ENCODE measurements at regions not wholly inside any gene's neighbourhood (a gene's known extent, or its start where the extent isn't known, plus 50 kb on each side); places are given as distances from the start of the nearest gene placed in this dataset.

DNA sequence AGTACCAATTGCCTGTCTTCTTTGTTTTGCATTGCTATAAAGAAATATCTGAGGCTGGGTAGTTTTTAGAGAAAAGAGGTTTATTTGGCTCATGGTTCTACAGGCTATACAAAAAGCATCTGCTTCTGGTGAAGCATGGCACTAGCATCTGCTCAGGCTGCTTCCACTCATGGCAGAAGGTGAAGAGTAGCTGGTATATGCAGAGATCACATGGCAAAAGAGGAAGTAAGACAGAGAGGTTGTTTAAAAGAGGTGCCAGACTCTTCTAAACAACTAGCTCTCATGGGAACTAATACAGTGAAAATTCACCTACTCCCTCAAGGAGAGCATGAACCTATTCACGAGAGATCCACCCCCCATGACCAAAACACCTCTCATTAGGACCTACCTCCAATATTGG lies 56.7 kb upstream of the GUCA2B start:
- Mint-ChIP-seq H3K4me1 (no peaks in the 10 kb centered on the region), H3K27ac (no peak overlapping the region), H3K27me3 (peaks cover 14% of the 10 kb centered on the region), H3K36me3 (no peaks in the 10 kb centered on the region), H3K9me3 (peaks cover 2% of the 10 kb centered on the region), H3K4me3 (no peak overlapping the region)
- CTCF ChIA-PET = no interaction called here
- no peak for DNase-seq

DNA sequence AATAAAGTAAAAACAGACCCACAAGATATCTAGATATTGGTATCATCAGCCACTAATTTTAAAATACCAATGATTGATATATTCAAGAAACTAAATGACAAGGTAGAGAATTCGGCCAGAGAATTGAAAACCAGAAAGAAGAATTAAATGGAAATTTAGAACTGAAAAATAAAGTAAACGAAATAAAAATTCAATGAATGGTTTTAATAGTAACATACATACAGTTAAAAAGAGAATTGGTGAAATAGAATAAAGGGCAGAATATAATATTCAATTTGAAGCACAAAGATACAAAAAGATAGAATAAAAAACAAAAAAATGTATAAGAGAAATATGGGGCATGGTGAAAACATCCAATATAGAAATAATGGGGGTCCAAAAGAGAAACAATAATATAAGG lies 64.0 kb upstream of the GUCA2B start:
- Mint-ChIP-seq H3K9me3 (peaks cover 16% of the 10 kb centered on the region), H3K27ac (no peak overlapping the region), H3K4me3 (no peak overlapping the region), H3K4me1 (no peaks in the 10 kb centered on the region), H3K27me3 (peaks cover 13% of the 10 kb centered on the region), H3K36me3 (no peaks in the 10 kb centered on the region)
- CTCF ChIA-PET = no interaction called here
- DNase-seq = no peak

DNA sequence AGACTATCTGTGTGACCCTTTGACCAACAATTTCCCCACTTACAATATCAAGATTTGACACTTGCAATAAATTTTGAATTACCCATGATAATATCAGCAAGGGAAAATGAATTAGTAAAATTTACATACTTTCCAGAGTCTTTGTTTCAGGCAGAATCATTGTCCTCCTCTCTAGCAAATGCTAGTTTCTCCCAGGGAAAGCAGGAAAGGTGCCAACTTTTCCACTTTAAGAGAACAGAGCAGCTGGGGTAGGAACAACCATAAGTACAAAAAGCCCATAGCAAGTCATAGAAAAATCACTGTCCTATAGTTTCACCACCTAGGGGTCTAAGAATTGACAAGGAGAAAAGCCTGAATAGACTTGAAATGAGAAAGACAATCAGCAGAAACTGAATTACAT lies 67.1 kb upstream of the GUCA2B start:
- no peak overlapping the region for H3K27ac Mint-ChIP-seq
- no peaks in the 10 kb centered on the region for H3K36me3 Mint-ChIP-seq
- CTCF ChIA-PET = no interaction called here

DNA sequence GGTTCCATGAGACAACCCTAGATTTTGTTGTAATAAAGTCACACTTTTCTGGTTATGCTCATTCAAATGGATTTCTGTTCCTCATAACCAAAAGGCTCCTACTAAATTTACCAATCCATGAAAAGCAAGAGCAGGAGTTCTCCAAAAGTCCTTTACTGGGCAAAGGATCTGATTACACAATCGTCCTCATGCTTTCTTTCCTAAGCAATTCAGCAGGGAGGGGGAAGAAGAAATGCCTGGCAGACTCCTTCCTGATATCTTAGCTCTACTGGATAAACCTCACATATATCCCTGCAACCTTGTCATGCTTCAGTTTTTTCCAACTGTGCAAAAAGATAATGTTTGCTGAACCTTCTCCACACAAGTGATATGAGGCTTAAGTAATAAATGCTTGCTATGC lies 67.6 kb upstream of the GUCA2B start:
- peaks cover 20% of the 10 kb centered on the region for H3K27me3 Mint-ChIP-seq
- H3K4me1 Mint-ChIP-seq = no peaks in the 10 kb centered on the region
- H3K36me3 Mint-ChIP-seq = no peaks in the 10 kb centered on the region
- H3K27ac Mint-ChIP-seq = no peak overlapping the region
- CTCF ChIA-PET = no interaction called here
- no peak for DNase-seq
- peaks cover 14% of the 10 kb centered on the region for H3K9me3 Mint-ChIP-seq
- no peak overlapping the region for H3K4me3 Mint-ChIP-seq

More for the DNA sequence above, 67.1 kb upstream of the GUCA2B start:
- H3K9me3 Mint-ChIP-seq = peaks cover 14% of the 10 kb centered on the region
- H3K4me3 Mint-ChIP-seq = no peak overlapping the region
- peaks cover 20% of the 10 kb centered on the region for H3K27me3 Mint-ChIP-seq
- no peak for DNase-seq
- no peaks in the 10 kb centered on the region for H3K4me1 Mint-ChIP-seq

DNA sequence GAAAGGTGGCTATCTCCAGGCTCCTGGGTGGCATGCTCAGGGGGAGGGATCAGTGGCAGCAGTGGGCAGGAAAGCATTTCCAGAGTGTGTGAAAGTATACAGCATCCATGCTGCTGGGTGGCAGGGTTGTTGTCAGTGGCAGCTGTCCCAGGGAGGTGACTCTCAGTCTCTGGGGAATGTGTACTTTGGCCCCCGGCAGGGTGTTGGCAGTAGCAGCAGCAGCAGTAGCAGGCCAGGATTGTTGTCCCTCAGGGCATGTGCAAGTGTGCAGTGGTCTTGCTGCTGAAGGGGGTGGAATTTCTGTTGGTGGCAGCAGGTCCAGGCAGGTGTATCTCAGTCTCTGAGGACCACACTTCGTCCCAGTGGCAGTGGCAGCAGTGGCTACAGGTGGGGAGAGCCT lies 71.7 kb upstream of the GUCA2B start:
- peaks cover 19% of the 10 kb centered on the region for H3K27me3 Mint-ChIP-seq
- H3K36me3 Mint-ChIP-seq = no peaks in the 10 kb centered on the region
- CTCF ChIA-PET = no interaction called here
- H3K27ac Mint-ChIP-seq = no peak overlapping the region
- no peak overlapping the region for H3K4me3 Mint-ChIP-seq
- H3K9me3 Mint-ChIP-seq = peaks cover 12% of the 10 kb centered on the region
- H3K4me1 Mint-ChIP-seq = no peaks in the 10 kb centered on the region
- DNase-seq = no peak

DNA sequence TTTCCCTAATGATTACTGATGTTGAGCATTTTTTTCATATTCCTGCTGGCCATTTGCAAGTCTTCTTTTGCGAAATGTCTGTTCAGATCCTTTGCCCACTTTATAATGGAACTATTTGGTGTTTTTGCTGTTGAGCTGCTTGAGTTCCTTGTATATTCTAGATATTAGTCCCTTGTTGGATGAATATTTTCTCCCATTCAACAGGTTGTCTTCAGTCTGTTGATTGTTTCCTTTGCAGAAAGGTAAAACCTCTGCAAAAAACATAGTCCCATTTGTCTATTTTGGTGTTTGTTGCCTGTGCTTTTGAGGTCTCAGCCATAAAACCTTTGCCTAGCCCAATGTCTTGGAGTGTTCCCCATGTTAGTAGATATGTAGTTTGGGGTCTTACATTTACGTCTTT lies 78.0 kb upstream of the GUCA2B start:
- Mint-ChIP-seq H3K27me3 (peaks cover 34% of the 10 kb centered on the region), H3K4me3 (no peak overlapping the region), H3K4me1 (no peaks in the 10 kb centered on the region), H3K27ac (no peak overlapping the region), H3K9me3 (peaks cover 9% of the 10 kb centered on the region), H3K36me3 (no peaks in the 10 kb centered on the region)
- CTCF ChIA-PET = no interaction called here
- no peak for DNase-seq

DNA sequence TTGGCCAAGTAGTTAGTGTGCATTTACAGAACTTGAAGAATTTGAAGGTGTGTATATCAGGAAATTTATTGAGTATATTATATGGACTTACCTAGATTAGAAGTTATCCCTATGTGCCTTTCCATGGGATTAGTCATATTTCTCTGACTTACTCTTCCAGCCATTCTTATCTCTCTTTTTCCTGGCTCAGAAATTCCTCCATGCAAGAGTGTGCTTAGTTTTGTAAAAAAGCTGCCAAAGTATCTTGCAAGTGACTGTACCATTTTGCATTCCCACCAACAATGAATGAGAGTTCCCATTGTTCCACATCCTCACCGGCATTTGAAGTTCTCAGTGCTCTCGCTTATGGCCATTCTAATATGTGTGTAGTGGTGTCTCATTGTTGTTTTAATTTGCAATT lies 82.2 kb upstream of the GUCA2B start:
- H3K36me3 Mint-ChIP-seq = no peaks in the 10 kb centered on the region
- H3K4me1 Mint-ChIP-seq = no peaks in the 10 kb centered on the region
- CTCF ChIA-PET = no interaction called here
- H3K9me3 Mint-ChIP-seq = no peaks in the 10 kb centered on the region
- no peak for DNase-seq
- peaks cover 29% of the 10 kb centered on the region for H3K27me3 Mint-ChIP-seq
- no peak overlapping the region for H3K27ac Mint-ChIP-seq
- no peak overlapping the region for H3K4me3 Mint-ChIP-seq

DNA sequence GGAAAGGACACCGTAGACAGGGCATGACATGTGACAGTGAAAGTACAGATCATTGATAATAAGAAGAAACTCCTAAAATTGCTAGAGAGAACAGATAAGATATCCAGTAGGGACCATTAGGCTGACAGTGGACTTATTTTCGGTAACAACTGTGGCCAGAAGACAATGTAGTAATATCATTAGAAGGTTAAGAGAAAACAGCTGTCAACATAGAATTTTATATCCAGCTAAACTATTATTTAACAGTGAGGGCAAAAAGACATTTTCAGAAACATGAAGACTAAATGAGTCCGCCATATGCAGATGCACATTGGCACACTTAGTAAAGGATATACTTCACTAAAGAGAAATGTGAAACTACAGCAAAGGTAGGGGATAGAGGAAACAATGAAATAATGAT lies 95.4 kb upstream of the GUCA2B start:
- H3K4me1 Mint-ChIP-seq = no peaks in the 10 kb centered on the region
- no peak overlapping the region for H3K4me3 Mint-ChIP-seq
- H3K27me3 Mint-ChIP-seq = peaks cover 23% of the 10 kb centered on the region
- no peak overlapping the region for H3K27ac Mint-ChIP-seq
- peaks cover 19% of the 10 kb centered on the region for H3K9me3 Mint-ChIP-seq
- CTCF ChIA-PET = no interaction called here
- no peak for DNase-seq
- H3K36me3 Mint-ChIP-seq = no peaks in the 10 kb centered on the region

DNA sequence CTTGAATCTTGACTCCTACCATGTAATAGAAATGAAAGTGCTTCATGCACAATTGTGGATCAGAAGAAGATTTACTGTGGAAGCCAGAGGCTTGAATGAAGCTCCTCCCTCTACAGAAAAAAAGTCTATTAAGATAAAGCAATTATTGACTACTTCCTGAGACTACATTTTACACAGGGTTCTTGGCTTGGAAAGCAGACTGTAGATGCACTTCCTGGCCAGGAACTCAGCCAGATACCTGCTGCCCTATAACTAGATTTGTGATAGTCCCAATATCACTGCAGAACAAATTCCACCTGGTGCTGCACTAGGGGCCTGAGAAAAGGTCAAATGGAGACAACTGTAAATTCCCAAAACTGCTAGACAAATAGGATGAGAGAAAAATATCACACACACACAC lies 96.8 kb upstream of the GUCA2B start:
- DNase-seq = no peak
- Mint-ChIP-seq H3K27ac (no peak overlapping the region), H3K27me3 (peaks cover 17% of the 10 kb centered on the region), H3K4me3 (no peak overlapping the region), H3K9me3 (peaks cover 19% of the 10 kb centered on the region), H3K36me3 (no peaks in the 10 kb centered on the region), H3K4me1 (no peaks in the 10 kb centered on the region)
- CTCF ChIA-PET = interaction anchor here (0.6 kb wide), 1 partner anchor 214 kb away, joined by 3 read pairs; no protein-coding TSS in a partner anchor

DNA sequence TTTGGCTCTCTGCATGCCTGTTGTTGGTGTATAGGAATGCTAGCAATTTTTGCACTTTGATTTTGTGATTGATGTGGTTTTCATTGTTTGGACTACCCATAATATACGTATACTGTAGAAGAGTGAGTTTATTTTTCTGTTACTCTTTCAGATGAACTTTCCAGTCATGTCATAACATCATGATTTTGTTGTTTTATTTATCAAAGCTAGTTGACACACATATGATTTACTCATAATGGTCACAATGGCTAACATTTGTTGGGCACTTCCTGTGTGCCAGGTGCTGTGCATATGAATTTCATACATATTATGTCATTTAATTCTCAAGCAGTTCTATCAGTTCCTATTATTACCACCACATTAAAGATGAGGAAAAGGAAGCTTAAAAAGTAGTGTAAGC lies 98.1 kb upstream of the GUCA2B start:
- Mint-ChIP-seq H3K27me3 (peaks cover 29% of the 10 kb centered on the region), H3K4me3 (no peak overlapping the region), H3K27ac (no peak overlapping the region), H3K4me1 (no peaks in the 10 kb centered on the region), H3K9me3 (peaks cover 19% of the 10 kb centered on the region), H3K36me3 (no peaks in the 10 kb centered on the region)
- CTCF ChIA-PET = no interaction called here
- no peak for DNase-seq

DNA sequence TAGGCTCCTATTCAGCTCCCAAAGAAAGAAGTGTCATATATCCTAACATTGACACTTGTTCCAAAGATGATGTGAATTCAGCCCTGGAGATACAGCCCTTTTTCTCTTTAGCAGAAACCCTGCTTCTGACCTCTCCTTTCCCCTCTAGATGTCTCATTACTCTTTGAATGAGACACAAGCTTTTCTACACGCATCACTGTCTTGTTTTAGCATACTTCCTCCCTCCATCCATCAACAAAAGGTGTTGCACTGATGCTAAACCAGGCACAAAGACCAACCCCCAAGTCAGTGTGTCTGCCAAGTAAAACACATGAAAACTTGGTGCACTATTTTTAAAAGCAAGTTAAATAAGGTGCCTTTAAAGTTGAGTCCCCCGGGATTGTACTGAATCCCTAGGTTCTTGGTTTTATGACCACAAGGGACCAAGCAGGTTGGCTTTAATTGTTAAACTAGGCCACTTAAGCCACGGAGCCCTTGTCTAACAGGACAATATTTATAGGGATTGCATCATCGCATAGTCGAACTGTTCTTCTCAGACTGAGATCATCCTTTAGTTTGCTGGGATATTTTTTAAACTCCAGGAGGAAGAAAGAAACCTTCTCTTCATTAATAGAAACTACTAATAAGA lies 101.0 kb upstream of the GUCA2B start:
- H3K27me3 Mint-ChIP-seq = peaks cover 37% of the 10 kb centered on the region
- no peak overlapping the region for H3K4me3 Mint-ChIP-seq
- H3K9me3 Mint-ChIP-seq = peaks cover 13% of the 10 kb centered on the region
- no peaks in the 10 kb centered on the region for H3K4me1 Mint-ChIP-seq
- no peaks in the 10 kb centered on the region for H3K36me3 Mint-ChIP-seq
- H3K27ac Mint-ChIP-seq = no peak overlapping the region
- CTCF ChIA-PET = no interaction called here
- DNase-seq = no peak

DNA sequence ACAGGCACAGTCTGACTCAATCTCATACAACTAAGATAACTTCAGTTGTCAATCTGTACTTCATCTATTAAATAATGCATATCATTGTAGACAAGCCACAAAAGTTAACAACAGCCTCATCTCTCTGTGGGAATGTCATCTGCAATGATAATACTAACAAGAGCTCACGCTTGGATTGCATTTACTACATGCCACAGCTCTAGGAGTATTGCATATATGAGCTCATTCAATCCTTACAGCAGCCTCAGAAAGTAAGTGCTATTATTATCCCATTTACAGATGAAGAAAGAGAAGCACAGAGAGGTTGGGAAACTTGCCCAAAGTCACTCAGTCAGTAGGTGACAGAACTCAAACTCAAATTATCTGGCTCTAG lies 105.7 kb upstream of the GUCA2B start:
- Mint-ChIP-seq H3K27ac (no peak overlapping the region), H3K4me3 (no peak overlapping the region), H3K4me1 (no peaks in the 10 kb centered on the region), H3K27me3 (peaks cover 53% of the 10 kb centered on the region), H3K9me3 (no peaks in the 10 kb centered on the region), H3K36me3 (no peaks in the 10 kb centered on the region)
- CTCF ChIA-PET = no interaction called here
- DNase-seq = no peak

DNA sequence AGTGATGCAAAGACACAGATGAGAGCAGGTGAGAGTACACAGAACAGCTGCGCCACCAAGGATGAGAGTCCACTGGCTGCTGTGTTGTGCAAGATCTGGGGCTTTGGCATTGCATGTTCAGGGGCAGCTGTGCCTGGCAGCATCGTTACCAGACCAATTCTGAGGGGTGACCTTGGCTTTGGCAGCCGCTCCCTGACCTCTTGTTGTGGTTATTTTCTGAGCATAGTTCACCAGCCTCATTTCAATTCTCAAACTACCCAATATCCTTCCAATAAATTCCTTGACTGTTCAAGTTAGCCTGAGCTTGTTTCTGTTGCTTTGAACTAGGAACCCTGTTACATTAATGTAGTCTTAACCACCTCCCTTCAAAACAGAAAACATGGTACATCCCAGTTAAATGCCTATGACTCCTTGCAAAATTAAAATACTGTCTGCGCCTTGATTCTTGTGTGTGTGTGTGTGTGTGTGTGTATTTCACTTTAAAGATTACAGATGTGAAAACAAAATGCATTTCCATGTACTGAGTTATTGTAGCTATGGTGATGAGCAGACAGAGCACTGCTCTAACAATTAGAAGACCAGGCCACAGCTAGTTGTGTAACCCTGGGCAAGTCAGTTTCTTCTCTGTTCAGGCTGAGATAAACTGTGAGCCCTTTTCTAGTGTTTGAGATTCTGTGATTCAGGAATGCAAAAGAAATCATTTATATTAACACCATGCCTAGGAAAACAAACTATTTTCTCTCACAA lies 106.3 kb upstream of the GUCA2B start:
- Mint-ChIP-seq H3K36me3 (no peaks in the 10 kb centered on the region), H3K4me3 (no peak overlapping the region), H3K27ac (no peak overlapping the region), H3K27me3 (peaks cover 52% of the 10 kb centered on the region), H3K4me1 (no peaks in the 10 kb centered on the region), H3K9me3 (no peaks in the 10 kb centered on the region)
- DNase-seq = no peak
- CTCF ChIA-PET = no interaction called here

DNA sequence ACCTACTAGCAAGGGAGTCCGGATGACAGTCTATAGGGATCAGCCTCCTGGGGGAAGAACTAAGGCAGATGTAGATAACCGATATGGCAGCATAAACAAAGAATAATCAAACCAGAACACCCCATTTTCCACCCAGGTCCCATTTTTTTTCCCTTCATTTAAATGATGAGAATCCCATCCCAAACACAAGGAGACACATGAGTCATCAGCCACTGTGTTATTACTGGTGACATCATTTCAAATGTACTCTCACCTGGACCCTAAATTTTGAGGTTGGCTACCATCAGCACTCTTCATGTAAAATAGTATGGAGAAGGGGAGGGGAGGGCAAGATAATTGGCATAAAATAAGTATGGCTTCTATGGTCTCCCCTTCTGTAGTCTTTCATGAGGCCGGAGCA lies 108.9 kb upstream of the GUCA2B start:
- Mint-ChIP-seq H3K36me3 (no peaks in the 10 kb centered on the region), H3K27ac (no peak overlapping the region), H3K27me3 (peaks cover 38% of the 10 kb centered on the region), H3K4me3 (no peak overlapping the region), H3K9me3 (no peaks in the 10 kb centered on the region), H3K4me1 (no peaks in the 10 kb centered on the region)
- CTCF ChIA-PET = no interaction called here
- no peak for DNase-seq

DNA sequence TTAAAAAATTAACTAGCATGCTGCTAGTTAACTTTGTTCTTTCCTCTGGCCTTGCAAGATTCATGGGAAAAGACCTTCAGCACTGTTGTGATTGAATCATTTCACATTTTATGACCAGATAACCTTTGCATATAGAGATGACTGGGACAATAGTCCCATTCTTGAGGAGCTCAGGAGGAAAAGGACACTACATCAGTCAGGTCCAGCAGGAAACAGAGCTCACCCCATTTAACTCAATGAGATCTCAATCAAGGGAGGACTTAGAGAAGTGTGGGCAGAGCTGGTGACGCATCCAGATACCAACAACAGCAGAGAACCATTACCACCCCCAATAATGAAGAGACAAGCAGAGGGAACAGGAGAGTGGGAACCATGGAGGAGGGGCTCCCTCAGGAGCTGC lies 109.4 kb upstream of the GUCA2B start:
- no peaks in the 10 kb centered on the region for H3K9me3 Mint-ChIP-seq
- no peaks in the 10 kb centered on the region for H3K36me3 Mint-ChIP-seq
- no peak overlapping the region for H3K27ac Mint-ChIP-seq
- no peak overlapping the region for H3K4me3 Mint-ChIP-seq
- CTCF ChIA-PET = no interaction called here
- H3K4me1 Mint-ChIP-seq = no peaks in the 10 kb centered on the region
- peaks cover 33% of the 10 kb centered on the region for H3K27me3 Mint-ChIP-seq
- no peak for DNase-seq
